Nephron progenitor cell (in vitro differentiated cells): ENCODE measurements at regions not wholly inside any gene's neighbourhood (a gene's known extent, or its start where the extent isn't known, plus 50 kb on each side); places are given as distances from the start of the nearest gene placed in this dataset.

Experiments
- DNase-seq: peaks from one replicate; pipeline ENCODE4 v3.0.0; 2021
- H3K27ac Mint-ChIP-seq: 2 replicates; pipeline ENCODE4 v1.8.0; 2021; ENCODE audit warnings: mild to moderate bottlenecking, moderate library complexity, mixed read lengths
- H3K27me3 Mint-ChIP-seq: 2 replicates; pipeline ENCODE4 v1.8.0; 2021; ENCODE audit warnings: mild to moderate bottlenecking, low read depth, mixed read lengths; ENCODE audit not compliant: poor library complexity
- H3K36me3 Mint-ChIP-seq: 2 replicates; pipeline ENCODE4 v1.8.0; 2021; ENCODE audit warnings: low read depth, mixed read lengths
- H3K4me1 Mint-ChIP-seq: 2 replicates; pipeline ENCODE4 v1.8.0; 2021; ENCODE audit warnings: mixed read lengths
- H3K4me3 Mint-ChIP-seq: 2 replicates; pipeline ENCODE4 v1.8.0; 2021; ENCODE audit warnings: mild to moderate bottlenecking, moderate library complexity, mixed read lengths
- H3K9me3 Mint-ChIP-seq: 2 replicates; pipeline ENCODE4 v1.8.0; 2021; ENCODE audit warnings: mild to moderate bottlenecking, moderate library complexity, mixed read lengths
- CTCF ChIP-seq: fragments of 200-600 bp; sonication (generic); IDR thresholded peaks from 2 replicates; pipeline ENCODE4 v1.5.0; 2021; ENCODE audit warnings: antibody characterized with exemption

DNA sequence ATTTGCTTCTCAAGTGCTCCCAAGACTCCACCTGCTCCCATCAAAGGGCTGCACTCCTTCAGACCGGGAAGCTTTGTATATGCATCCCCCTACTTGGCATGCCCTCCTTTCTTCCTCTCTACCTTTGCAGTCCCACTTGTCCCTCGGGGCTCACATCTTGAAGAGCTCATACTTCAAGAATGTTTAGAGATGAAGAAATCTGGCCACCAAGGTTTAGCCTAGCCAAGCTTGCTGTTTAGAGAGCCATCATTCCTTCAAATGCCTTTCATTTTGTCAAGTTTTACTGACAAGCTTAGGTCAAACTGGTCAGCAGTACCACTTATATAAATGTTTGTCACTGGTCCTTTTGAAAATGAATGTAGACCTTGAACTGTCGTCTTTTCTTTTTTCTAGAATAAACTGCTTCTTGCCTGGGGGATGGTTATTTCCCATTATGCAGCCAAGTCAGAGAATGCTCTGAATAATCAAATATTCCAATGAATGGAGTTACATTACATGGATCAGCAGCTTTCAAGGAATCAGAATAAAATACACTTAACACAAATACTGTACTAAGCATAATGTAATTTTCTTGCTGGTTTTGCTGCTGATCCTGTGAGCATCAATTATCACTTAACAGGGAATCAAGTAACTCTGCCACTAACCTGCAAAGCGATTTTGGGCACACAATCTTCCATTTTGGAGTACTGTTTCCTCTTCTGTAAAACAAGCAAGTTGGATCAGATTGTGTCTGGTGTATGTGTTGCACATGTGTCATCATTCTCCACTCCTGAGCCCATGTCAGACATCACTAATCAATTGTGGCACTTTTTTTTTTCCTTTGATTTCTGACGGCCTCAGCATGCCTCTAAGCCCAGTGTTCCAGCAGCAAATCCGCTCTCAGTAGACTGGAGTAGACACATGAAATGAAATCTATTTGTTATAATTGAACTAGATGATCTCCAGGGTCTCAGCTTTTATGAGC, 357.9 kb downstream of the PTEN start:
- Mint-ChIP-seq H3K36me3 (no peaks in the 10 kb centered on the region), H3K27ac (no peak overlapping the region)
- no peak for TF ChIP-seq CTCF

GRCh38 chr10:88222881-88223280, 359.5 kb downstream of the PTEN start:
- Mint-ChIP-seq H3K27me3 (no peaks in the 10 kb centered on the region), H3K9me3 (no peaks in the 10 kb centered on the region), H3K36me3 (no peaks in the 10 kb centered on the region), H3K4me1 (peaks cover 26% of the 10 kb centered on the region), H3K27ac (no peak overlapping the region), H3K4me3 (no peak overlapping the region)
- no peak for DNase-seq
- no peak for TF ChIP-seq CTCF

More for the DNA sequence above, 357.9 kb downstream of the PTEN start:
- DNase-seq = no peak
- Mint-ChIP-seq H3K4me1 (peaks cover 17% of the 10 kb centered on the region), H3K9me3 (no peaks in the 10 kb centered on the region), H3K27me3 (no peaks in the 10 kb centered on the region), H3K4me3 (no peak overlapping the region)
